SK-N-MC (cell line): ENCODE measurements at regions not wholly inside any gene's neighbourhood (a gene's known extent, or its start where the extent isn't known, plus 50 kb on each side); places are given as distances from the start of the nearest gene placed in this dataset.

ENCODE experiments used
- EZH2 ChIP-seq: fragments of 200-600 bp; sonication (generic); IDR thresholded peaks from one replicate; pipeline ENCODE4 v1.6.1; 2017; ENCODE audit warnings: antibody characterized with exemption
- FOXP2 ChIP-seq: optimal IDR thresholded peaks from 2 replicates; pipeline ENCODE3; 2011; ENCODE audit warnings: mild to moderate bottlenecking, moderate library complexity; ENCODE audit not compliant: insufficient read depth; ENCODE audit errors: extremely low read length, control extremely low read depth
- POLR2AphosphoS5 ChIP-seq: IDR thresholded peaks from 2 replicates; pipeline ENCODE4 v1.6.1; 2012; ENCODE audit warnings: mild to moderate bottlenecking, low read depth, low read length, borderline replicate concordance

GRCh38 chr3:76954412-76954811 lies 85.5 kb upstream of the ROBO2 start:
- no peak for TF ChIP-seq EZH2
- no peak for TF ChIP-seq POLR2AphosphoS5
- TF ChIP-seq FOXP2: no peak
